ENCODE measurements at regions not wholly inside any gene's neighbourhood (a gene's known extent, or its start where the extent isn't known, plus 50 kb on each side); places are given as distances from the start of the nearest gene placed in this dataset.

DNA sequence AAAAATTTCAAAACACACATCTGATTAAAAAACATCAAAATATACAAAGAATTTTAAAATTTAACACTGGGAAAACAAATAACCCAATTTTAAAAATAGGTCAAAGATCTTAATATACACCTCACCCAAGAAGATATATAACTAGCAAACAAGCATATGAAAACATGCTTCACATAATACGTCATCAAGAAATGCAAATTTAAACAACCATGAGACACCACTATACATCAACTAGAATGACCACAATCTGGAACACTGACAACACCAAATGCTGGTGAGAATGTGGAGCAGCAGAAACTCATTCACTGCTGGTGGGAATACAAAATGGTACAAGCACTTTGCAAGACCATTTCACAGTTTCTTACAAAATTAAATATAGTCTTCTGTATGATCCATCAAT, 498.4 kb downstream of the IPMK start:
- no peak for DNase-seq (ENCODE audit: low read depth, low spot score)
- H3K4me3 ChIP-seq (ENCODE audit: low read depth, low read length), result no peak overlapping the region
- POLR2A ChIA-PET, result no interaction called here
- CTCF ChIA-PET, result no interaction called here
- TF ChIP-seq, protein P1, sequence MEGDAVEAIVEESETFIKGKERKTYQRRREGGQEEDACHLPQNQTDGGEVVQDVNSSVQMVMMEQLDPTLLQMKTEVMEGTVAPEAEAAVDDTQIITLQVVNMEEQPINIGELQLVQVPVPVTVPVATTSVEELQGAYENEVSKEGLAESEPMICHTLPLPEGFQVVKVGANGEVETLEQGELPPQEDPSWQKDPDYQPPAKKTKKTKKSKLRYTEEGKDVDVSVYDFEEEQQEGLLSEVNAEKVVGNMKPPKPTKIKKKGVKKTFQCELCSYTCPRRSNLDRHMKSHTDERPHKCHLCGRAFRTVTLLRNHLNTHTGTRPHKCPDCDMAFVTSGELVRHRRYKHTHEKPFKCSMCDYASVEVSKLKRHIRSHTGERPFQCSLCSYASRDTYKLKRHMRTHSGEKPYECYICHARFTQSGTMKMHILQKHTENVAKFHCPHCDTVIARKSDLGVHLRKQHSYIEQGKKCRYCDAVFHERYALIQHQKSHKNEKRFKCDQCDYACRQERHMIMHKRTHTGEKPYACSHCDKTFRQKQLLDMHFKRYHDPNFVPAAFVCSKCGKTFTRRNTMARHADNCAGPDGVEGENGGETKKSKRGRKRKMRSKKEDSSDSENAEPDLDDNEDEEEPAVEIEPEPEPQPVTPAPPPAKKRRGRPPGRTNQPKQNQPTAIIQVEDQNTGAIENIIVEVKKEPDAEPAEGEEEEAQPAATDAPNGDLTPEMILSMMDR (IDR thresholded peaks at IDR 0.05; ENCODE audit: insufficient read depth, low read length, missing control alignments), result no peak

DNA sequence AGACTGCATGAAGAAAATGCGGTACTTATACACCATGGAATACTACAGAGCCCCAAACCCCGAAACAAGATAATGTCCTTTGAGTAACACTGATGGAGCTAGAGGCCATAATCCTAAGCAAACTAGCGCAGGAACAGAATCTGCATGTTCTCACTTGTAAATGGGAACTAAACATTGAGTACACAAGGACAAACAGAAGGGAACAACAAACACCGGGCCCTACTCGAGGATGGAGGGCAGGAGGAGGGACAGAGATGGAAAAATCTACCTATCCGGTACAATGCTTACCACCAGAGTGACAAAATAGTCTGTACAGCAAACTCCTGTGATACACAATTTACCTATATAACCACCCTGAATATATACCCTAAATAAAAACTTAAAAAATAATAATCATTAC, 507.9 kb downstream of the IPMK start:
- DNase-seq (ENCODE audit: low read depth, low spot score), result no peak
- TF ChIP-seq, protein P1 (IDR thresholded peaks at IDR 0.05; ENCODE audit: insufficient read depth, low read length, missing control alignments), result no peak
- POLR2A ChIA-PET, result no interaction called here
- CTCF ChIA-PET, result no interaction called here
- no peak overlapping the region for H3K4me3 ChIP-seq (ENCODE audit: low read depth, low read length)

DNA sequence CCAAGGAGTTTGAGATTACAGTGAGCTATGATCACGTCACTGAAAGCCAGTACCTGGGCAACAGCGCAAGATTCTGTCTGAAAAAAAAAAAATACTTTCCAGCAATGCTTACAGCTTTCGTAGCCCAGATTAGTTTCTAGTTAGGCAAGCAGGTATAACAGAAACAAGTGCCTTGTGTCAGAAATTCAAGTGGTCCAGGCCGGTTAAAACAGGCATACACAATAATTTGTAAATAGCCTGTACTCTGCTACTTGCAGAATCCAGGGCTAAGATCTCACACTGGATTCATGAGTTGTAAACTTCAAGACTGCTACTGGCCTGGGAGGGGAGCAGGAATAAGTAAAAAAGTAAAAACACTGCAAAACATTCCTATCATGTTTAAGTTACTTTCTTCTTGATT, 512.9 kb downstream of the IPMK start:
- ChIA-PET POLR2A (no interaction called here), CTCF (no interaction called here)
- H3K4me3 ChIP-seq (ENCODE audit: low read depth, low read length), result no peak overlapping the region
- DNase-seq (ENCODE audit: low read depth, low spot score), result no peak
- TF ChIP-seq, protein P1 (IDR thresholded peaks at IDR 0.05; ENCODE audit: insufficient read depth, low read length, missing control alignments), result no peak

DNA sequence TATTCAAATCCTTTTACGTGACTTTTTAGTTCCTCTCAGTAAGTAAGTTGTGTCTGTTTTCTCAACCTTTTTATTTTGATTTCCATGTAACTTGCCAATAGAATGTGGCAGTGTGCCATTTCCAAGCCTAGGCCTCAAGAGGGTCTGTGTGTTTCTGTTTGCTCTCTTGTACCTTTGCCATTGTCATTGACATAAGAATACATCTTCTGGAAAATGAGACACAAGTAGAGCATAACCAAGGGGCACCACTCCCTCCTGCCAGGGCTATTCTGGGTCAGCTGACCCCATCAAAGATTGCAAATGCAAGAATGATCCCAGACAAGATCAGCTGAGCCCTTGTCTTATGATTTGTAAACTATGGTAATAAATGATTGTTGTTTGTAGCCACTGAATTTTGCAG, 524.0 kb downstream of the IPMK start:
- ChIA-PET POLR2A (no interaction called here), CTCF (no interaction called here)
- TF ChIP-seq, protein P1 (IDR thresholded peaks at IDR 0.05; ENCODE audit: insufficient read depth, low read length, missing control alignments), result no peak
- no peak overlapping the region for H3K4me3 ChIP-seq (ENCODE audit: low read depth, low read length)
- no peak for DNase-seq (ENCODE audit: low read depth, low spot score)

DNA sequence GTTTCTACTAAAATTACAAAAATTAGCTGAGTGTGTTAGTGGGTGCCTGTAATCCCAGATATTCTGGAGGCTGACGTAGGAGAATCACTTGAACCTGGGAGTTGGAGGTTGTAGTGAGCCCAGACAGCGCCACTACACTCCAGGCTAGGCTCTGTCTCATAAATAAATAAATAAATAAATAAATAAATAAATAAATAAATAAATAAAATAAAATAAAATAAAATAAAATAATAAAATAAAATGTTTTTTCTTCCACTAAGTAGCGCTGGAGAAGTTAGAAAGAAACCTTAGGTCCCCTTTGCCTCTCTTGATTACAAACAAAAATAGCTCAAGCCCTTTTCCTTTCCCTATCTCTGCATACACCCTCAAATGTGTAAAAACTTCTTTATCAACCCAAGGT, 525.9 kb downstream of the IPMK start:
- no peak for DNase-seq (ENCODE audit: low read depth, low spot score)
- TF ChIP-seq, protein P1 (IDR thresholded peaks at IDR 0.05; ENCODE audit: insufficient read depth, low read length, missing control alignments), result no peak
- ChIA-PET POLR2A (no interaction called here), CTCF (no interaction called here)
- no peak overlapping the region for H3K4me3 ChIP-seq (ENCODE audit: low read depth, low read length)

DNA sequence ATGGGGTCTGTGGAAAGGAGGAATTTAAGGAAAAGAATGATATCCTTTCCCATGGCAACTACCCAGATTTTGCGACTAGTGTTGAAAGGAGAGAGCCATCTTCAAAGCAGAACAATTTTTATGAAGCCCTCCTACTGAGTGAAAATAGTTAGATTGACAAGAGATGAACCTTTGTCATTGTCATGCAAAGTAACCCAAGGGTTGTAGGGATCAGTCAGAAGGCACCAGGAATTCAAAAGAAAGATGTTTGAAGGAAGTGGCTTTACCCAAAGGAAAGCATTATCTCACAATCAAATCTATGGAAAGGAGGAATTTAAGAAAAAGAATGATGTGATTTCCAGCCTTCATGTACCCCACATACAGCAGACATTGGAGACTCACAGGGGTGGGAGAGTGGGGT, 544.4 kb downstream of the IPMK start:
- no peak overlapping the region for H3K4me3 ChIP-seq (ENCODE audit: low read depth, low read length)
- ChIA-PET POLR2A (no interaction called here), CTCF (no interaction called here)
- no peak for DNase-seq (ENCODE audit: low read depth, low spot score)
- TF ChIP-seq, protein P1 (IDR thresholded peaks at IDR 0.05; ENCODE audit: insufficient read depth, low read length, missing control alignments), result no peak
